EH (cell line): ENCODE measurements at regions not wholly inside any gene's neighbourhood (a gene's known extent, or its start where the extent isn't known, plus 50 kb on each side); places are given as distances from the start of the nearest gene placed in this dataset.

Experiments
- DNase-seq: peaks from one replicate; pipeline ENCODE4 v3.0.0-alpha.2; 2015; ENCODE audit warnings: low read depth

GRCh38 chr7:79716329-79716728 lies 262.9 kb upstream of the MAGI2 start:
- DNase-seq, result no peak

GRCh38 chr7:79714081-79714480 lies 260.6 kb upstream of the MAGI2 start:
- DNase-seq, result no peak

- no peak for DNase-seq
Observed at GRCh38 chr7:79713276-79713675, 259.8 kb upstream of the MAGI2 start.

GRCh38 chr7:79711660-79712059 lies 258.2 kb upstream of the MAGI2 start:
- peak; percentile 15 for DNase-seq

- peak; percentile 17 for DNase-seq
Observed at GRCh38 chr7:79709574-79710409, 256.3 kb upstream of the MAGI2 start.

GRCh38 chr7:79702116-79702515 lies 248.6 kb upstream of the MAGI2 start:
- DNase-seq, result peak; percentile 82

- DNase-seq, result peak; percentile 84
Observed at GRCh38 chr7:79692015-79692414, 238.5 kb upstream of the MAGI2 start.

GRCh38 chr7:79691074-79691473 lies 237.6 kb upstream of the MAGI2 start:
- DNase-seq, result no peak

GRCh38 chr7:79684384-79684783 lies 230.9 kb upstream of the MAGI2 start:
- DNase-seq, result no peak

GRCh38 chr7:79683916-79684315 lies 230.4 kb upstream of the MAGI2 start:
- DNase-seq, result no peak

GRCh38 chr7:79683185-79683890 lies 229.9 kb upstream of the MAGI2 start:
- no peak for DNase-seq

GRCh38 chr7:79681454-79681853 lies 228.0 kb upstream of the MAGI2 start:
- no peak for DNase-seq

- no peak for DNase-seq
Observed at GRCh38 chr7:79673969-79674368, 220.5 kb upstream of the MAGI2 start.

- no peak for DNase-seq
Observed at GRCh38 chr7:79673421-79673820, 220.0 kb upstream of the MAGI2 start.

GRCh38 chr7:79668292-79668691 lies 214.8 kb upstream of the MAGI2 start:
- peak; percentile 21 for DNase-seq

- DNase-seq, result no peak
Observed at GRCh38 chr7:79666472-79666871, 213.0 kb upstream of the MAGI2 start.

GRCh38 chr7:79664884-79665676 lies 211.6 kb upstream of the MAGI2 start:
- no peak for DNase-seq

- no peak for DNase-seq
Observed at GRCh38 chr7:79658304-79658703, 204.8 kb upstream of the MAGI2 start.

GRCh38 chr7:79653136-79653631 lies 199.7 kb upstream of the MAGI2 start:
- DNase-seq, result peak; percentile 68

- DNase-seq, result peak; percentile 37
Observed at GRCh38 chr7:79652619-79653018, 199.2 kb upstream of the MAGI2 start.

GRCh38 chr7:79647711-79648110 lies 194.2 kb upstream of the MAGI2 start:
- no peak for DNase-seq

GRCh38 chr7:79646278-79646677 lies 192.8 kb upstream of the MAGI2 start:
- DNase-seq, result no peak
